ENCODE measurements at regions not wholly inside any gene's neighbourhood (a gene's known extent, or its start where the extent isn't known, plus 50 kb on each side); places are given as distances from the start of the nearest gene placed in this dataset.
"Not testable (repeated sequence)": the region's sequence is repeated elsewhere in the genome, so short reads cannot be mapped to it uniquely, and the experiment has no call there.

DNA sequence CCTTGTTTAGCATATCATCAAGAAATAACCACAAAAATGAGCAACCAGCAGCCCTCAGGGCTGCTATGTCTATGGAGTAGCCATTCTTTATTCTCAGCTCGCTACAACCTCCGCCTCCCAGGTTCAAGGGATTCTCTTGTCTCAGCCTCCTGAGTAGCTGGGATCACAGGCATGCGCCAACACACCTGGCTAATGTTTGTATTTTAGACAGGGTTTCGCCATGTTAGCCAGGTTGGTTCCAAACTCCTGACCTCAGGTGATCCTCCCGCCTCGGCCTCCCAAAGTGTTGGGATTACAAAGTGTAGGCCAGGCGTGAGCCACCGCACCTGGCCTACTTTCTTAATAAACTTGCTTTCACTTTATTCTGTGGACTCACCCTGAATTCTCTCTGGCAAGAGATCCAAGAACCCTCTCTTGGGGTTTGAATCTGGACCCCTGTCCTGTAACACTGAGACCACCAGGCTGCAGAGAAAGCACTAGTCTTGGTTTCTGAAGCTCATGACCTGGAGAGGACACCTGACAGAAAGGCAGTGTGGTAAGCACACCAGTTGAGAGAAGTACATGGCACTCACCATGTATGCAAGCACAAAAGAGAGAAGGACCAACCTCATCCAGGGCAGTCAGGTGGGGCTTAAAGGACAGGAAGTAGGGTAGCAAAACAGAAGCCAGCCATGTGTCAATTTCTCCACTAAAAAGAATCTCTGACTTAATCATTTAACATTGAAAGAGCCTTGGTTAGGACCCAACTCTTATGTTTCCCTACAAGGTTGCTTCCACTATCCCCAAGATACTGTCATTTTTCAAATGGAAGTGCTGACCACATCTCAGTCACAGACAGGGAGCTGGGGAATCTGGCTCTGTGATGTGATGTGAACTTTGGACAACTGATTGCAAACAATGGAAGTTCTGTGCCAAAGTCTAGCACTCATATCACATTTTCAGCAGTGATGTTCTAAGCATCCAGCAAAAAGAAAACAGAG is 97.4 kb upstream of the DST start:
- no peak for DNase-seq

DNA sequence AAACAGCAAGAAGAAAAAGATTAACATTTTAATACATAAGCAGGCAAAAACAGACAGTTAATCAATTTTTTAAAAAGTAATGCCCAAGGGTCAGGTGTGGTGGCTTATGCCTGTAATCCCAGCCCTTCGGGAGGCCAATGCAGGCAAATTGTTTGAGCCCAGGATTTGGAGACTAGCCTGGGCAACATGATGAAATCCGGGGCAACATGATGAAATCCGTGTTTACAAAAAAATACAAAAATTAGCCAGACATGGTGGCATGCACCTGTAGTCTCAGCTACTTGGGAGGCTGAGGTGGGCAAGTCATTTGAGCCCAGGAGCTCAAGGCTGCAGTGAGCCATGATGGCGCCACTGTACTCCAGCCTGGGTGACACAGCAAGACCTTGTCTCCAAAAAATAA is 94.1 kb upstream of the DST start:
- no peak for DNase-seq

DNA sequence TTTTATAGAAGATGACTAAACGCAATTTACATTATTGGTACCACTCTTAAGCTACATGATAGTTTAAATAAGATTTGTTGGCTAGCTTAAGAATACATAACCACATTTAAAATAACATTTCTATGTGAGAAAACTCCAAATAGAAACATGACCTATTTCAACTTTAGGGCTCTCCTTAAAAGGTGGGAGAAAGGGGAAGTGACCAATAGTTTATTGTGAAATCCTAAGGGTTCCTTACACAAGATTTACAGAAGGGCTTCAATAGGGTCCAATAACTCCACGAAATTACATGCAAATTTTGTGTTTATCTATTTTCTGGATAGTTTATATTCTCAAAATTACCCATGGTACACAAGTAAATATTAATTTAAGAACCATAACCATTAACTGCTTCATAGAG is 91.6 kb upstream of the DST start:
- DNase-seq, result no peak

DNA sequence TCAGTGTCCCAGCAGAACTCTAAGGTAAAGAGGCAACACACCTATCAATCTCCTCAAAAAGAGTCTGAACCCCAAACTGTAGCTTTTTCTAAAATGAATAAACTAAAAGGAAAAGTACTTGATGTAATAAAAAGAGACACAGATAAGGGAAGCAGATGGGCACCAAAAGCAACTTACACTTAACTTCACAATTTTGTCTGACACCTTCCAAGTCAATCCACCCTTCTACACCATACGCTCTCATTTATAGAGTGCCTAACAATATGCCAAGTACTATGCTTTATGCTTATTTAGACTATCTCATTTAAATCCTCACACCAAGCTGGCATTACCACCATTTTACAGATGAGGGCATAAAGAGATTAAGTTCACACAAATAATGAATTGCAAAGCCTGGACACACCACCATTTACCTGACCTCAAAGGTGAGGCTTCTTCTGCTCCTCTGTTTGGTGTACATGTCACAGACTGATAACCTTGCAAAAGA is 90.6 kb upstream of the DST start:
- no peak for DNase-seq

DNA sequence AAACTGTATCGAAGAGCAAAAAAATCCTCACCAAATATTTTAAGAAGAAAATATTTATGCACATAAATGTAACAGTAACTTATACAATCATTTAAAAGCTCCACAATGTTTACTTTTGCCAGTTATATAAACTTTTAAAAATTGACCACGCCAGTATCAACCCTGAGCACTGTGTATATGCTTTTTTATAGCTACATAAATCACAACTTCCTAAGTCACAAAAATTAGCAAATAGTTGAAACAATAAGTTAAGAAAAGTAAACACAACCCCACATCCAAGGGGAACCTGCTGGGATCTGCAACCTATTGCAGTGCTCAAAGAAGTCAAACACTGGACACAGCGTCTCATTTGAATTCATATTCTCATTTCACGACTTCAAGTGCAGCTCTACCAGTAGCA is 89.8 kb upstream of the DST start:
- no peak for DNase-seq

DNA sequence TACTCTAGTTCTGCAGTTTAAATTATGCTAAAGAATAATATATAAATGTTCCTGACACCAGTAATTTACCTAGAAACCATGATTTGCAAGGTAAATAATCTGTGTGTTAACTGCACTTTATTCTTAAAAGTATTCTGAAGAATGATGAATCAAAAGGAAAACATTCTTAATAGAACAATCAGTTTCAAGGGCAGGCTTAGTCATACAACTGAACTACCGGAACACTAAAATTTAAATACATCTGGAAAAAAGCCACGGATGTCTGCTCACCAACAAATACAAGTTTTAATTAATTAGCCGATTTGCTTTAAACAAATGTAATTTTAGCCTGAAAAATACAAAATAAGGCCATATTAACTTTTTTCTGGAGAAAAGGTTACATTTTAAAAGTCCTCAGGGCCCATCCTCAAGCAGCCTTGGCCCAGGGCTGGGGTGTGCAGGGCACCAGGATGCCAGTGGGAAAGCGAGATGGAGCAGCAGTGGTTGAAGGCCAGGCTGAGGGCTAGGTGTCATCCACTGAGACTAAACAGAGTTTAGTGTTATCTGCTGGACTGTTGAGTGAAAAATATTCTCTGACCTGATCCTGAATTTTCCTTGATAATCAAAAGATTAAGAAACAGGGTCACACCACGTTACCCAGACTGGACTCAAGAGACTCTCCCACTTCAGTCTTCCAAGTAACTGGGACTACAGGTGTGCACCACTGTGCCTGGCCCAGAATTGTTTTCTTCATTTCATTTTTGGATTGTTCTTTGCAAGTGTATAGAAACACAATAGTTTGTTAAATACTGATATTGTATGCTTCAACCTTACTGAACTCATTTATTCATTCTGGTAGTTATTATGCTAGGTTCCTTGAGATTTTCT is 88.2 kb upstream of the DST start:
- no peak for DNase-seq

DNA sequence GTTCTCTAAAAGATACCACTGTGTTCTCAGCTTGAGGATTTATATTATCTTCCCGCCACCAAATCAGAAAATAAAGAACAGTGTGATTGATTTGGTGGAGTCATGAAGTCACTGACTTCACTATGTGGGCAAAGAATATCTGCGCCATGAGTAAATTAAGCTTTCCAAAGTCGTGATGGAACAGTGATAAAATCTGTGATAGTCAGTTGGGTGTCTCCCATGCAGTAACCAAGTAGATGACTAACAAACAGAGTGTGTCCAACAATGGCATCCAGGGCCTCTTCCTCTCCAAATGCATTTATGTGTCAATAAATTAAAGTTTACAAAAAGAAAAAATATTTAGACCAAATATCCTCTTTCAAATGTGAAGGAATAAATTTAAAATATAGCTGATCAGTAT is 87.0 kb upstream of the DST start:
- DNase-seq, result no peak

DNA sequence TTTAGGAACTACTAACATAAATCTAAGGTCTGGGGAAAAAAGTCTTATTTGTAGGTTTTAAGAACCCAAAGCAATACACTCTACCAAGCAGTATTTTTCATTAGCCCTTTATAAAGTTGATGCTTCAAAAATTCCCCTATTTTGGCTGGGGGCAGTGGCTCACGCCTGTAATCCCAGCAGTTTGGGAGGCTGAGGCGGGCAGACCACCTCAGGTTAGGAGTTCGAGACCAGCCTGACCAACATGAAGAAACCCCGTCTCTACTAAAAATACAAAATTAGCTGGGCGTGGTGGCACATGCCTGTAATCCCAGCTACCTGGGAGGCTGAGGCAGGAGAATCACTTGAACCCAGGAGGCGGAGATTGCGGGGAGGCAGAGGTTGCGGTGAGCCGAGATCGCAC is 86.5 kb upstream of the DST start:
- DNase-seq, result not testable (repeated sequence)

DNA sequence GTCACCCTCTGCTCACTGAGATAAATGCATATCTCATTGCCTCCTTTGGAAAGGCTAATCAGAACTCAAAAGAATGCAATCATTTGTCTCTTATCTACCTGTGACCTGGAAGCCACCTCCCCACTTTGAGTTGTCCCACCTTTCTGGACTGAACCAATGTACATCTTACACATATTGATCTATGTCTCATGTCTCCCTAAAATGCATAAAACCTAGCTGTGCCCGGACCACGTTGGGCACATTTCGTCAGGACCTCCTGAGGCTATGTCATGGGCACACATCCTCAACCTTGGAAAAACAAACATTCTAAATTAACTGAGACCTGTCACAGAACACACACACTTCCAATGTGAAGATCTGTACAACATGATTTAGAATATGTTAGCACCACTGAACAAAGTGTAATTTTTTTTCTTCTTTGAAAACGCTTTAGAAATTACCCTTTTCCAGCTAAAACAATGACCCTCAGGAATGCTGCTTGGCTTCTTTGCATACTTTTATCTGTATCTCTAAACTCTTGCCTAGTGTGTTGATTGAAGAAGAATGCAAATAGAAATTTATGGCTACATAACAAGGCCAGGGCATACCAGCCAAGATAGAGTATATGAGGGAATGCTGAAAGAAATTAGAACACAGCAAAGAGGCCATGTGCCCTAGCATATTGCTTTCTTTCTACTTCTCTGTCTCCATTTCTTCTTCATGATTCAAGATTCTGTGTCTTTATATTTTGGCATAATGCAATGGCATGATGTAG is 84.6 kb upstream of the DST start:
- no peak for DNase-seq

DNA sequence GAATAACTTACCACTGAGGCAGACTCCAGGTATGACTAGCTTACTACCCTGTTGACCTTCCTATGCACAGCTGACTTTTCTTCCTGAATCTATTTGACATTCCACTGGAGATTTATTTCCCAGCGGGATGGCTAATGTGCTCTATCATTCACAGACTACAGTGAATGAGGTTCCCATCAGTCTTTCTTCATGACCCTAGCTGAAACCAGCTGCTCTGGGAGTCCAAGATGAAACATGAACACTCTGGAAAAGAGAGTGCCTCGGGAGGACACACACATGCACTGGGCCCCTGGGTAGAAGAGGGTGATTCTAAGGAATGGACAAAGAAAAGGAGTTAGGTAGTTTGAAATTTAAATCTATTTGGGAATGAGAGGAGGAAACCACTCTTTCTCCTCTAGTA is 82.6 kb upstream of the DST start:
- DNase-seq, result no peak

DNA sequence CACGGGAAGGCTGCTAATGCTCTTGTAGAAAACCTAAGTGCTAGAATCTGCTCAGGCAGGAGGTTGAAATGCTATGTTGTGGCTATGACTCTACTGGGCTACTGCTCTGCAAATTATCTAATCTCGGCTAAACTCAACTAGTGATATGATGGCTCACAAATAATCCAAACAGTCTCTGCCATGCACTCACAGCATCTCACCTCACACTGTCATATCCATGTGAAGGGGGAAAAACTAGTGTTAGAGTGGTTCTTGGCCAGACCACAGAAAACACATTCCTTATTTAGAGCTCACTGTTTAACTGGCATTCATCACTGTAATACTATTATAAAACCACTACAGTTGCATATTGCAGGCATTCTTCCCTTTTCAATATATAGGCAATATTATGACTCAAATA is 81.8 kb upstream of the DST start:
- DNase-seq, result no peak

DNA sequence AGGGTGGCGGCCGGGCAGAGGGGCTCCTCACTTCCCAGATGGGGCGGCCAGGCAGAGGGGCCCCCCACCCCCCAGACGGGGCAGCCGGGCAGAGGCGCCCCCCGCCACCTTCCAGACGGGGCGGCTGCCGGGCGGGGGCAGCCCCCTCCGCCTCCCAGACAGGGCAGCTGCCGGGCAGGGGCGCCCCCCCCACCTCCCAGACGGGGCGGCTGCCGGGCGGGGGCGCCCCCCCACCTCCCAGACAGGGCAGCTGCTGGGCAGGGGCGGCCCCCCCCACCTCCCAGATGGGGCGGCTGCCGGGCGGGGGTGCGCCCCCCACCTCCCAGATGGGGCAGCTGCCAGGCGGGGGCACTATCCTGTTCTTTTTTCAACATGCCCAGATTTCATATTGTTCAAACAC is 78.2 kb upstream of the DST start:
- no peak for DNase-seq

DNA sequence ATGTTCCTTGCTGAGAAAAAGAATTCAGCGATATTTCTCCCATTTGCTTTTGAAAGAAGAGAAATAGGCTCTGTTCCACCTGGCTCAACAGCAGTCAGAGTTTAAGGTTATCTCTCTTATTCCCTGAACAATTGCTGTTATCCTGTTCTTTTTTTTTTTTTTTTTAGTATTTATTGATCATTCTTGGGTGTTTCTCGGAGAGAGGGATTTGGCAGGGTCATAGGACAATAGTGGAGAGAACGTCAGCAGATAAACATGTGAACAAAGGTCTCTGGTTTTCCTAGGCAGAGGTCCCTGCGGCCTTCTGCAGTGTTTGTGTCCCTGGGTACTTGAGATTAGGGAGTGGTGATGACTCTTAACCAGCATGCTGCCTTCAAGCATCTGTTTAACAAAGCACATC is 77.5 kb upstream of the DST start:
- not testable (repeated sequence) for DNase-seq

DNA sequence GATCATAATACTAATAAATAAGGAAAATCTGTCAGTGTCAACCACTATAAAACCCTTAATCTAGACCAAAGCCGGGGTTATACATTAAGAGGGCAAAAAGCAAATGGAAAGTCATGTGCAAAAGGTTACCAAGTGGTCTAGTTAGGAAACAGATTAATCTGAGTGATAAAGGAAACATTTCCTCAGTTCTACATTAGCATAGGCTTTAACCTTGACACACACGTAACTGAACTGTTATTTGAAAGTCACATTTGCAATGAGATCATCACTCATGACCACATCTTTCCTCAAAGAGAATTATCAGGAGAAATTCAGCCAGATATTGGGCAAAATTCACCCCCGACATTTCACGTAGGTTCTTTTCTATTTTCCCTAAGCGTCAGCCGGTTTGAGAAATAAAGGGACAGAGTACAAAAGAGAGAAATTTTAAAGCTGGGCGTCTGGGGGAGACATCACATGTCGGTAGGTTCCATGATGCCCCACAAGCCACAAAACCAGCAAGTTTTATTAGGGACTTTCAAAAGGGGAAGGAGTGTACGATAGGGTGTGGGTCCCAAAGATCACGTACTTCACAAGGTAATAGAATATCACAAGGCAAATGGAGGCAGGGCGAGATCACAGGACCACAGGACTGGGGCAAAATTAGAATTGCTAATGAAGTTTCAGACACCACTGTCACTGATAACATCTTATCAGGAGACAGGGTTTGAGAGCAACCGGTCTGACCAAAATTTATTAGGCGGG is 76.8 kb upstream of the DST start:
- DNase-seq, result not testable (repeated sequence)

DNA sequence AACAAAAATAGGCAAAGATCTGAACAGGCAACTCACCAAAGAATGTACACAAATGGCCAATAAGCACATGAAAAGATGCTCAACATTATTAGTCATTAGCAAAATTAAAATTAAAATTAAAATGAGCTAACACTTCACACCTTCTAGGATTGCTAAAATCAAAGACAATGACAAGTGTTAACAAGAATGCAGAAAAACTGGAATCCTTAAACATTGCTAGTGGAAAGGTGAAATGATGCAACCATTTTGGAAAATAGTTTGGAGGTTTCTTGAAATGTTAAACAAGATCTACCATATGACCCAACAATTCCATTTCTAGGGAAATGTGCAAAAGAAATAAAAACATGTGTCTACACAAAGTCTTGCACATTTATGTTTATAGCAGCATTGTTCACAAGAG is 75.5 kb upstream of the DST start:
- no peak for DNase-seq

DNA sequence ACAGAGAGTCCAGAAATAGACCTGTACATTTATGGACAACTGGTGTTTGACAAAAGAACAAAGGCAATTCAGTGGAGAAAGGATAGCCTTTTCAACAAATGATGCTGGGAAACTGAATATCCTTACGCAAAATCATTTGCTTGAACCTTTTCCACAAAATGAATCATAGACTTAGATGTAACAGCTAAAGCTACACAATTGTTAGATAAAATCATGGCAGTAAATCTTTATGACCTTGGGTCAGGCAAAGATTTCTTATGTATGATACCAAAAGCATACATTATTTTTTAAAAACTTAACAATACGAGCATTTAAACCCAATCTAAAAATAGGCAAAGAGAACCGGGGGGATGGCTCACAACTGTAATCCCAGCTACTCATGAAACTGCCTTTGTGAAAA is 73.5 kb upstream of the DST start:
- DNase-seq, result no peak

DNA sequence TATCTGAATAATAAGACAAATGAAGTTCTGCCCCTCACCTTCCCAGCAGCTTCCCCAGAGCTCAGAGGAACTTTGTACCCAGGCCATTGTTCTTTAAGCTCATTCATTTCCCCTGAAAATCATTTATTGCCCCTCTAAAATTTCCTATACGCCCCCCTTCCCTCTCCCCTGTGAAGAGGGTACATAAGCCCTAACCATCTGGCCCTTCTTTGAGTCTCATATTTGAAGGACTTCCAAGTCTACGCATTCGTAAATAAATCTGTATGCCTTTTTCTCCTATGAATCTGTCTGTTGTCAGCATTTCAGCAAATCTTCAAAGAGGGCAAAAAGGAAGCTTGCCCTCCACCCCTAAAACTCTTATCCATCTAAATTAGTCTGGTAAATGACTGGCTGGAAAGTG is 73.1 kb upstream of the DST start:
- DNase-seq, result no peak

DNA sequence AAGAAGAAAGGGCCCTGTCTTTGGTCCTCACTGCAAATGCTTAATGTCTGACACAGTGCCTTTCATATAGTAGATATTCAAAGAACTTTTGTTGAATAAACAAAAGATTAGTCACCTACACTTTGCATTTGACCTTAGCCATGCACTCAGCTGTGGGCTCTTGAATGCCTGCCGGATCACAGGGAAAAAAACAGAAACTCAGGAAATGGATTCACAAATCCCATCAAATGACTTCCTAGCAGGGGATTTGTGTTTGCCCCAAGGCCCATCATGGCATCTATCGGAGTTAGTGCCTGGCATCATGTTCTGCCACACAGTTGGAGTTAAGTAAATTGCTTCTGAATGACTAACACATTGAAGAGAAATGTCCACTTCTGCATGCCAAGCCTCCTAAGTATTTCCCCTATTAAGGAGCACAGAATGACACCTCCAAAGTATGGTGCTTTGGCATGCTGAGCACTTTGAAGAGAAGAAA is 72.3 kb upstream of the DST start:
- DNase-seq, result no peak

DNA sequence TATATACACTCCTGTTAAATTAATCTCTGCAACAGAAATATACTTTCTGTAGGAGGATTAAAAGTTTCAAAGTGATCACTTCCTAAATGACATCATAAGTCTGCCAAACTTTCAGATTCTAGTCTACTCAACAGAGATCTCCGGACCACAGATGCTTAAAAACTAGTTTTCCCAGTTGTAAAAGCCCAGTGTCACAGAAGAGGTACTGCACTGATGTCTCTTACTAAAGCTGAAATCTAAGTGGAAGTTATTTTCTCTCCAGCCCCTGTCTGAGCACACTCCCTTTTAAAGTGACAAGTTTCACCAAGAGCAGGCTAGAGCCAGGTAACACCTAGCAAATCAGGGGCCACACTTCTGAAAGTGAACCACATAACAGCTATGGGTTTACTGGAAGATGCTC is 71.6 kb upstream of the DST start:
- DNase-seq, result no peak

DNA sequence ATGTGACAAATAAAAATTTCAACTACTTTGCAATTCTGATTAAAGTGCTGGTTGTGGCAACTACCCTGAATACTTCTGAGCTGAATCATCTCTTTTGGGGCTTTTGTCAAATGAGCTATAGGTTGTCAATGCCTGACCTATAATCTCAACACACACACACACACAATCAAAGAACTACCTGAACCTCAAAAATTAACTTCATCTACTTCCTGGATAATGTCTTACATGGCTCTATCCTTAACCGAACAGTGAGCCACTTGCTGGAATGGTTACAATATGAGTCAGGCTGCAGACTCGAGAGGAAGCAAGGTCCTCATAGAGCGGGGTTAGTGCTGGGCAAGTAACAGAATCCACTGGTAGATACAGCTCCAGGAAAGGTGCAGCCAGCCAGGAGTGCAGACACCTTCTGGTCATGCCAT is 70.6 kb upstream of the DST start:
- DNase-seq, result no peak

DNA sequence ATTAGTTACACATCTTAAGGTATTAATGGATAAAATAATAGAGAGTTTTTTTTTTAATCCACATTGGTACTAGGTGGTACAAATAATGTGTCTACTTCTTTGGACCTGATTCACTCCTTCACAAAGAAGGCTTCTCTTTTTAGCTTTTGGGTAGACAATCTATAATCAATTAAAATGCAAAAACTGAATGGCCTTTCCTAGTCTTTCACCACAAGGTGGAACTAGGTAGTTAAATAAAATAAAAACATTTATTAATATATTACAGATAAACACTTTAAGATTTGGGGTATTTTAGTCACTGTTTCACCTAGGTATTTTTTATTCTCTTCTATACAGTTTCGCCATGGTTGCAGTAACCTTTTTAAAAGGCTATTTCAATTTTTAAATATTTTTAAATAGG is 68.3 kb upstream of the DST start:
- DNase-seq, result no peak

DNA sequence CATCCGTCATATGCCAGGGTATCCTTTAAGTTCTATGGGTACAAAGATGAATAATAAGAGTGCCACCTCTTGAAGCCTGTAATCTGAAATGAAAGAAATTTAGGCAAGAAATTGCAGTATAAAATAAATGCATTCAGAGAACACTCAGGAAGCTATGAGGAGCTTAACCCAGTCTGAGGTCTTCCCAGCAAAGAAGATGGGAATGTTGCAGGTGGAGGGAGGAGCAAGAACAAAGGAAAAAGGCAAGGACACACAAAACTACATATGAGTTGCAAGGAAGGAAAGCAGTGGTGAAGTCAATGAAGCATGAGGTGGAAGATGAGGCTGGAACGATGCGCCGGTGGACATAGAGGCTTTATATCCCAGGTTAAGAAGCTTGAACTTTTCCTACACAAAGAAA is 67.0 kb upstream of the DST start:
- DNase-seq, result no peak
